ENCODE measurements at regions not wholly inside any gene's neighbourhood (a gene's known extent, or its start where the extent isn't known, plus 50 kb on each side); places are given as distances from the start of the nearest gene placed in this dataset.

GRCh38 chr20:61131944-61132343 lies 120.1 kb upstream of the CDH4 start:
- DNase-seq (ENCODE audit: low spot score), result no peak
- no peak for FAIRE-seq

GRCh38 chr20:61133611-61134010 lies 118.5 kb upstream of the CDH4 start:
- DNase-seq (ENCODE audit: low spot score), result no peak
- no peak for FAIRE-seq

GRCh38 chr20:61134296-61135030 lies 117.6 kb upstream of the CDH4 start:
- no peak for DNase-seq (ENCODE audit: low spot score)
- FAIRE-seq, result no peak

- FAIRE-seq (no peak), DNase-seq (ENCODE audit: low spot score) (no peak)
Observed at GRCh38 chr20:61135266-61135665, 116.8 kb upstream of the CDH4 start.

GRCh38 chr20:61135968-61136367 lies 116.1 kb upstream of the CDH4 start:
- FAIRE-seq, result no peak
- no peak for DNase-seq (ENCODE audit: low spot score)

GRCh38 chr20:61138566-61138965 lies 113.5 kb upstream of the CDH4 start:
- no peak for FAIRE-seq
- DNase-seq (ENCODE audit: low spot score), result no peak

- no peak for FAIRE-seq
- no peak for DNase-seq (ENCODE audit: low spot score)
Observed at GRCh38 chr20:61139031-61139430, 113.0 kb upstream of the CDH4 start.

GRCh38 chr20:61140576-61140975 lies 111.5 kb upstream of the CDH4 start:
- FAIRE-seq (no peak), DNase-seq (ENCODE audit: low spot score) (no peak)

GRCh38 chr20:61146023-61146422 lies 106.0 kb upstream of the CDH4 start:
- FAIRE-seq, result no peak
- no peak for DNase-seq (ENCODE audit: low spot score)

GRCh38 chr20:61149636-61150035 lies 102.4 kb upstream of the CDH4 start:
- DNase-seq (ENCODE audit: low spot score), result no peak
- no peak for FAIRE-seq

GRCh38 chr20:61157301-61157700 lies 94.8 kb upstream of the CDH4 start:
- DNase-seq (ENCODE audit: low spot score) (no peak), FAIRE-seq (no peak)

GRCh38 chr20:61159957-61160686 lies 91.9 kb upstream of the CDH4 start:
- DNase-seq (ENCODE audit: low spot score) (no peak), FAIRE-seq (no peak)

GRCh38 chr20:61161726-61162390 lies 90.2 kb upstream of the CDH4 start:
- no peak for FAIRE-seq
- DNase-seq (ENCODE audit: low spot score), result no peak

- FAIRE-seq (no peak), DNase-seq (ENCODE audit: low spot score) (no peak)
Observed at GRCh38 chr20:61162451-61162850, 89.6 kb upstream of the CDH4 start.

- DNase-seq (ENCODE audit: low spot score) (no peak), FAIRE-seq (no peak)
Observed at GRCh38 chr20:61163031-61163430, 89.0 kb upstream of the CDH4 start.

- FAIRE-seq (no peak), DNase-seq (ENCODE audit: low spot score) (peak; percentile 21)
Observed at GRCh38 chr20:61166324-61166723, 85.7 kb upstream of the CDH4 start.

- no peak for DNase-seq (ENCODE audit: low spot score)
- no peak for FAIRE-seq
Observed at GRCh38 chr20:61168605-61169004, 83.5 kb upstream of the CDH4 start.

GRCh38 chr20:61169874-61170273 lies 82.2 kb upstream of the CDH4 start:
- FAIRE-seq (peak; percentile 95), DNase-seq (ENCODE audit: low spot score) (peak; percentile 71)

- FAIRE-seq (no peak), DNase-seq (ENCODE audit: low spot score) (no peak)
Observed at GRCh38 chr20:61170496-61171320, 81.4 kb upstream of the CDH4 start.

- FAIRE-seq (no peak), DNase-seq (ENCODE audit: low spot score) (no peak)
Observed at GRCh38 chr20:61173267-61173666, 78.8 kb upstream of the CDH4 start.

- DNase-seq (ENCODE audit: low spot score) (no peak), FAIRE-seq (no peak)
Observed at GRCh38 chr20:61173961-61174725, 77.9 kb upstream of the CDH4 start.

All from RCC 7860 (cell line).